Fibroblast of lung (primary cell): ENCODE measurements at regions not wholly inside any gene's neighbourhood (a gene's known extent, or its start where the extent isn't known, plus 50 kb on each side); places are given as distances from the start of the nearest gene placed in this dataset.

ENCODE experiments used
- EZH2 ChIP-seq: IDR thresholded peaks from 2 replicates; pipeline ENCODE4 v1.5.1; 2012; ENCODE audit warnings: low read length, control low read depth, mild to moderate bottlenecking; ENCODE audit errors: missing control alignments
- TF ChIP-seq, protein P1 (sequence below), 2 donors: IDR thresholded peaks in 1 of 2; conservative IDR thresholded peaks in 1 of 2; 1 replicate in 1 of 2; 2 replicates in 1 of 2; pipeline ENCODE4 v1.5.1; 2011 to 2012; ENCODE audit warnings: low read length in 2 of 2, control low read depth in 1 of 2, inconsistent platforms in 1 of 2, low read depth in 1 of 2, mild to moderate bottlenecking in 1 of 2

DNA sequence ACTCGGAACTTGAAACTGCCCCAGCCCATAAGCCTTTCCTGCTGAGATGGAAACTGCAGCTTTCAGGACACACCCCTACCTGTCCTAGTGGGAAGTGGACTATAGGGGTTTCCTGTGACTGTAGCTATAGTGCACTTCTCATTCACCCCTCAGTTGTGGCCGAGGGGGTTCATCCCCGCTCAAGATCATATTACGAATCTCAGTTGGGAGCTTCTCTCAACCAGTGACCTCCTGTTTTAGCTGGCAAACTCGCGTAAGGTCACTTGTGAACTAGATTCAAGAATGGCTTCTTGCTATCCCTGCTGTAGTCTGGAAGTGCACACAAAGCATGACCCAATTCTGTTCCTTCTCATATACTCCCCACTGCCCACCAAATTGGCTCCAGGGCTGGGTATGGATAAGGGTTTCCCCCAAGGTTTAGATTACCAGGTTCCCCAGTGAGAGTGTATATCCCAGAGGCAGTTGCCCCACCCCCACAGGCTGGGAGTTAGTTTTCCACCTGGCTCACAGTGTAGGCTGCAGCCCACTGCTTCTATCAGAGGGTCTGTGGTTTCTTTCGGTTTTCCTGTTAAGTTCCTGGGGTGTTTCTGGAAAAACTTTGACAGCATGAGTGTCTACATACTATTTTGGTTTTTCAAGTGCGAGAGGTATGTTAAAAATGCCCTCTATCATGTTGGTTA is 812.9 kb downstream of the JRKL start:
- TF ChIP-seq, protein P1, sequence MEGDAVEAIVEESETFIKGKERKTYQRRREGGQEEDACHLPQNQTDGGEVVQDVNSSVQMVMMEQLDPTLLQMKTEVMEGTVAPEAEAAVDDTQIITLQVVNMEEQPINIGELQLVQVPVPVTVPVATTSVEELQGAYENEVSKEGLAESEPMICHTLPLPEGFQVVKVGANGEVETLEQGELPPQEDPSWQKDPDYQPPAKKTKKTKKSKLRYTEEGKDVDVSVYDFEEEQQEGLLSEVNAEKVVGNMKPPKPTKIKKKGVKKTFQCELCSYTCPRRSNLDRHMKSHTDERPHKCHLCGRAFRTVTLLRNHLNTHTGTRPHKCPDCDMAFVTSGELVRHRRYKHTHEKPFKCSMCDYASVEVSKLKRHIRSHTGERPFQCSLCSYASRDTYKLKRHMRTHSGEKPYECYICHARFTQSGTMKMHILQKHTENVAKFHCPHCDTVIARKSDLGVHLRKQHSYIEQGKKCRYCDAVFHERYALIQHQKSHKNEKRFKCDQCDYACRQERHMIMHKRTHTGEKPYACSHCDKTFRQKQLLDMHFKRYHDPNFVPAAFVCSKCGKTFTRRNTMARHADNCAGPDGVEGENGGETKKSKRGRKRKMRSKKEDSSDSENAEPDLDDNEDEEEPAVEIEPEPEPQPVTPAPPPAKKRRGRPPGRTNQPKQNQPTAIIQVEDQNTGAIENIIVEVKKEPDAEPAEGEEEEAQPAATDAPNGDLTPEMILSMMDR (conservative IDR thresholded peaks at IDR 0.05 in 1 of 2, IDR thresholded peaks at IDR 0.05 in 1 of 2; ENCODE audit: low read depth in 1 of 2, low read length in 2 of 2), result no peak
- no peak for TF ChIP-seq EZH2
